Ureter (tissue), 1 donor: ENCODE measurements at regions not wholly inside any gene's neighbourhood (a gene's known extent, or its start where the extent isn't known, plus 50 kb on each side); places are given as distances from the start of the nearest gene placed in this dataset.

Experiments used
- DNase-seq: peaks from one replicate; pipeline ENCODE4 v3.0.0-alpha.2; 2020; ENCODE audit warnings: low spot score
- donor health status: DM: yes; HTN: yes; CAD: no.

DNA sequence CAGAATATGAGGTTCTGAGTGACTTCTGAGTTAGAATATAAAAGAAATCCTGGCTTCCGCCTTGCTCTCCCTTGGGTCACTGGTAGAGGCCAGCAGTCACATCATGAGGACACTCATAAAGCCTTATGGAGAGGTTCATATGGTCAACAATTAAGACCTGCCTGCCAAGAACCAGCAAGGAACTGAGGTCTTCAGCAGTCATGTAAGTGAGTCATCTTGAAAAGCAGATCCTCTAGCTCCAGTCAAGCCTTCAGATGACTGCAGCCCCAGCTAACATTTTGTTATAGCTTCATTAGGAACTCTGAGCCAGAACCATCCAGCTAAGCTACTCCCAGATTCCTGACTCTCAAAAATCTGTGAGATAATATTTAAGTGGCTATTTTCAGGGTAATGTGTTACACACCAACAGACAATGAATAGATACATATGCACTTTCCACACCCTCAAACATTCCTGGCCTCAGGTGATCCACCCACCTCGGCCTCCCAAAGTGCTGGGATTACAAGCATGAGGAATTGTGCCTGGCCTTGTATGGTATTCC is 447.2 kb downstream of the SHQ1 start:
- no peak for DNase-seq

DNA sequence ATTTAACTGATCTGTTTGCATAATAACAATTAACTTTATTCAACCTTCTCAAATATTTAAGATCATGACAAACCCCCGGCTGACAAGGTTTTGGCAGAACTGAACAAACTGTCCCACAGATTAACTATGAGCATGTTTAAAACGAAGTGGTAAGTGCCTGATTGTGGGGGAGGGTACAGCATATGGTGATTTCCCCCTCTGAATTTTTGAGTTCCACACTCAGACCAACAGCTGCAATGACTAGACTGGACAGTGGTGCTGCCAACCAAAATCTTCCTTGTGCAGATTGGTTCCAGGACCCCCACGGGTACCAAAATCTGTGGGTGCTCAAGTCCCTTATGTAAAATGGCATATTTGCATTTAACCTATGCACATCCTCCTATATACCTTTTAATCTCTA is 449.5 kb downstream of the SHQ1 start:
- no peak for DNase-seq

DNA sequence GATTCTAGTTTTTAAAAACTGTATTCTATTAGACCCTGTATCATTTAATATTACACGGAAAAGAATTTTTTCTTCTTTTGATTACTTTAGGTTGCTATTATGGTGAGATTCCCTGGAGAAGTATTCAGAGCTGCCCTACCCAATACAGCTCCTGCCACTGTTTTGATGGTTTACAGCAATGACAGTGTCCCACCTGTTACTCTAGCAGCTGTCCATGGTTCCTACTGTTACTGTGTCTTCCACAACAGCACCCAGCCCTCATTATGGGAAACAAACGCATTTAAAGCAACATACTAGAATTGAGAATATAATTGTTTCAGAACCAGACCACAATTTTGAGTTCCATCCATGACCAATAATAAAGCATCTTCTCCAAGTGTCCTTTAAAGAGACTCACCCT is 450.7 kb downstream of the SHQ1 start:
- no peak for DNase-seq

DNA sequence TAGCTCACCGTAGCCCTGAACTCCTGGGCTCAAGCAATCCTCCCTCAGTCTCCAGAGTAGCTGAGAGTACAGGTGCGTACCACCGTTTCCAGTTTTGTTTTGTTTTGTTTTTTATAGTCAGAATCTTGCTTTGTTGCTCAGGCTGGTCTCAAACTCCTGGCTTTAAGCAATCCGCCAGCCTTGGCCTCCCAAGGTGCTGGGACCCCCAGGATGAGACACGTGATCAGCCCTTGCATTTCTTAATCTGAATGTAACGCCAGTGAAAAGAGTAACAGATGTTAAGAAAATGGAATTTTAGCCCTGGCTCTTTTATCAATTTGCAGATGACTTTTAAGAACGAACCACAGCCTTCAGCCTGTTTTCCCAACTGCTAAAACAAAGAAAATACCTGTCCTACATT is 451.3 kb downstream of the SHQ1 start:
- no peak for DNase-seq

DNA sequence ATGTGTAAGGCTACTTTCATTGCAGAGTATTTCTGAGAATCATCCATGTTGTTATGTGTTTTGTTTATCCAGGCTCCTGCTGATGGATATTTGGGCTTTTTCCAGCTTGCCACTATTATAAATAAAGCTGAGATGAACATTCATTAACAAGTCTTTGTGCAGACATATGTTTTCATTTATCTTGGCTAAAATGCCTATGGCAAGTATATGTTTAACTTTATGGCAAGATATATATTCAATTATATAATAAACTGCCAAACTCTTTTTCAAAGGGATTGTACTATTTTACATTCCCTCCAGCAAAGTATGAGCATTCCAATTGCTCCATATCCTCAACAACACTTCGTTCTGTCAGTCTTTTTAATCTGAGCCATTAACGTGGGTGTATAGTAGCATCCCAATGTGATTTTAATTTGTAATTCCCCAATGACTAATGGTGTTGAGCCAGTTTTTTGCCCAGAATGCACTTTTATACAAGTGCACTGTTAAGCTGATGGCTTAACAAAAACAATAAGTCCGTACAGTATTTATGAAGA is 452.4 kb downstream of the SHQ1 start:
- no peak for DNase-seq

DNA sequence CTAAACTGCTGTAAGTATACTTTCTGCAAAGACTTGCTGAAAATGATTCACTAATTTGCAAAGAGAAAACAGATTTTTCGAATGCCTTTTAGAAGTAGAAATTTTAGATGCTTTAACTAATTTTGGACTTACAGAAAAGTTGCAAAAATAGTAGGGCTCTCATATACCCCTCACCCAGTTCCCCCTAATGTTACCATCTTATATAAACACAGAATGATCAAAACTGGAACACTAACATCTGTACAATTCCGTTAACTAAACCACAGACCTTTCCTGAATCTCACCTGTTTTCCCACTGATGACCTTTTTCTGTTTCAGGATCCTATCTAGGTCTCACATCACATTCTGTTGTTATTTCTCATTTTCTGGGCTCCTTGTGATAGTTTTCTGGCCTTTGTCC is 454.8 kb downstream of the SHQ1 start:
- DNase-seq = no peak

DNA sequence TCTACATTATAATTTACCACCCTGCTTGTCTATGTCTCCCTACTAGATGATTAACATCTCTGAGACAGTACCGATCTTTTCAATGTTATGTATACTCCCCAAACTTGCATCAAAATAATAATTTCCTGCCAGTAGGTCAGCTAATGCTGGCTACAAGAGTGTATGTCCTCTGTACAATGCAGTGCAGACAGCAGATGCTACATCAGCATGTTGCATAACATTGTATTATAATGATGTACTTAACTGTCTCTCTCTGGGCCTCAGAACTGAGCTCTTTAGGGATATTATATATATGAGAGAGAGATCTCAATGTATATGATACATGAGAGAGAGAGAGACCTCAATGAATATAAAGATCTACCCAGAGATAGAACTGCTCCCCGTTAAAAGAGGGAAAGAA is 456.6 kb downstream of the SHQ1 start:
- DNase-seq = no peak

DNA sequence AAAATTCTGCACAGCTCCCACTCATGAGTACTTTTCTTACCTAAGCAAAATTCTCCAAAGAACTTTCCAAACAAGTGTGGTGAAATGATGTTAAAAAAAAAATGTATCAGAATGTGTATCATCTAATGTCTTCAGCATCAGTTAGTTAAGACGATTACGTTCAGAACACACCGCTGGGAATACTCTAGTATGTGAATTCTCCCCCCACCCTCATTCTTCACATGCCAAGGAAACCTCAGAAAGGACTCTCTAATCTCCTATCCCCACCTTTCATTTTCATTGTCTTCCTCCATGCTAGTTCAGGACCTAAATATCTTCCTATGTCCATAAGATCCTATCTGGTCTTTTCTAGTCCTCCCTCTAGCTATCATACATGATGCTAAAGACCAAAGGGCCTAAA is 457.4 kb downstream of the SHQ1 start:
- no peak for DNase-seq

DNA sequence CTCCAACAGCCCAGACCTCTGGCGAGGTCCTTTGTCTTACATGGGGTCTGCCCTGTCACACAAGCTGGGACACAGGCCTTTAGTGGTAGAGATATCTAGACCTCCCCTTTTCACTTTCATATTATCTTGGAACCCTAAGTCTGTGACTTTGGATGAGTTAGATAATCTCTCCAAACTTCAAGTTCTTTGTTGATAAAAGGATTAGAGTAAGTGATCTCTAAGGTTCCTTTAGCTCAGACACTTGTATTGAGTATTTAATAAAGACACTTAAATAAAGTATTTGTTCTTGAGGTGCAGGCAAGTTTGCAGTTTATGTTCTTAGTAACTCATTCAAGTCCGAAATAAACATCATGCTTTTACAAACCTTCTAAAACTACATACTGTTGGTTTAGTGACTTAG is 459.6 kb downstream of the SHQ1 start:
- no peak for DNase-seq

DNA sequence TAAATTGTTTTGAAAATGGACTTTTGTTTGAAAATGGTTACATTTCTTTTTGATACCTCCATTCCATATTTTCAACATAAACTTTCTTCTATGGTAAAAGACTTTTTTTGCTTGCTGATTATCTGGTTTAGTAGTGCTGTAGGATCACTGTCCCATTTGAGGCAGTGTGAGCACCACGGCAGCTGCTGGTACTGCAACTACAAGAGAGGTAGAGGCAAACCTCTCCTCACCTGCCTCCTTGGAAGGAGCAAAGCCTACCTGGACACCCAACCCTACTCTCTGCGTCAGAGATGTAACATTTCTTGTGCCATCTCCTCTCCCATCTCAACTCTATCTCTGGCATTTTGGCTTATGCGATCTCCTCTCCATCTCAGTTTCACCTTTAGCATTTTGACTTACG is 460.1 kb downstream of the SHQ1 start:
- no peak for DNase-seq

DNA sequence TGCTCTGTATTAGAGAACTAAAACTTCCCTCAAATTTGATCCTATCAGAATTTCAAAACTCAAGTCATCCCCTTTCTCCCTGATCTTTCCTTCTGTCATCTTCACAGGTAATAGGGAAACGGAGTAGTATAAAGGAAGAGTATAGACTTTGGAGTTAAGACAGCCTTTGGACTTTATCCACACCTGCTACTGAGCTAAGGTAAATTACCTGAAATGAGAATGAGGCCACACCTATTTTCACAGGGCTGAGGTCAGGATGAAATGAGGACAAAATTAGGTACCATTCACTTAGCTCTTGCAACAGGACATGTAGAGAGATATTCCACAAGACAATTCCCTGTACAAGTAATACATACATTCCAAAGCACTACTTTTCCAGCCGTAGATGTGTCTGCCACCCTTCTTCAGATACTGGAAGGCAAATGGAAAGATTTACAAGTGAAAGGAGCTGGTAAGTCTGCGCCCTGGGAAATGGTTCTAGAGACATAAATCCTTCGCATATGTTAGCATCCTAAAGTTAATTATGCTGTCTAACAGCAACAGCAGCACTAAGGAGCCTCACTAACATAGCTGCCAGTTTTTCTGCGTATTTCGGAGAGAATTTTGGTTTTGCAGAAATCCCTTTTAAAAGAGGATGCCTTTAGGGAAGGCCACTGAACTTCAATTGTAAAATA is 461.8 kb downstream of the SHQ1 start:
- DNase-seq = no peak

DNA sequence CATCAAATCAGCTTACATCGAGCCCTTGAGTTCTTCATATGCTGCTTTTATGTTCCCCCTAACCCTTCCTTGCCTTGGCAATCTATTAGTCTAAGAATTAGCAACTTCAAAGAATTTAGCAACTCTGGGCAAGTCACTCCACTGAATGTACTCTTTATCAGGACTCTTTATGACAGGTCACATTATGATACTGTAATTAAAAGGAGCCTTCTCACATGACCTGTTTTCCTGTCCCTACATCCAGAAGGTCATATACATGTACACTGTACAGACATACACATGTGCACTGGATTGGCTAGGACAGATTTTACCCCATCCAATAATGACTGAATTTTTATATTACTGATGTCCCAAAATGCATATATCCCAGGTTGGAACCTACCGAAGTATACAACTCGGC is 463.1 kb downstream of the SHQ1 start:
- no peak for DNase-seq

DNA sequence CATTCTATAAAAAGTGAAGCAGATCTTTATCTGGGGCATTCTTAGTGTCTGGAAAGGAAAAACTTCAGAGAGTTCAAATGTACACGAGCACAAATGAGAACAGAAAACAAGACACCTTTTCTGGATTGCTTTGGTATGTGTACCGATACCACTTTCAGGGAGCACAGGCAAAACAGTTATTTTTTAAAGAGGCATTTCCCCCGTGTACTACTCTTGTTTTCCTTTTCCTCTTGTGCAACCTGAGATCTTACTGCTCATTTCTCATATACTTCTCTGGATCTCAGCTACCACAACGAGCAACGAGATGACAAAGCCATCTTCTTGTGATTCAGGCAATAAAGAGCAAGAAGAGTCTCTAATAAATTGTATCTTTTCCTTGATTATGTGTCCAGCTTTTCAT is 463.6 kb downstream of the SHQ1 start:
- DNase-seq = no peak

DNA sequence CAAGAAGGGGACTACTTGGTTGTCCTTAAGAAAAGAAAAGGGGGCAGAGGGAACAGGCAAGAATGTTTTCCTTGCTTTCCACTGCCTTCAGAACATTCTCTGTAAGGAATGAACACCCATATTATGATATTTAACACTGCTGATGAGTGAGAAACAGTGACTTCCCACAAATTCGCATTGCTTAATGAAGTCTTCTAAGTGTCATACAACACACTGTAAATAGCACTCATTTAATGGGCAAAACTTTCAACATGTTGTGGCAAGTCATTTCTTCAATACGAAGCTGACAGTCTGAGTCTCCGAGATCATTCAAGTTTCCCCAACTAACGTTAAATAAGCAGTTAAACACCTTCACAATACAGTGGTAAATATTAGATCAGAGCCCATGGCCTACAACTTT is 464.4 kb downstream of the SHQ1 start:
- DNase-seq = no peak

DNA sequence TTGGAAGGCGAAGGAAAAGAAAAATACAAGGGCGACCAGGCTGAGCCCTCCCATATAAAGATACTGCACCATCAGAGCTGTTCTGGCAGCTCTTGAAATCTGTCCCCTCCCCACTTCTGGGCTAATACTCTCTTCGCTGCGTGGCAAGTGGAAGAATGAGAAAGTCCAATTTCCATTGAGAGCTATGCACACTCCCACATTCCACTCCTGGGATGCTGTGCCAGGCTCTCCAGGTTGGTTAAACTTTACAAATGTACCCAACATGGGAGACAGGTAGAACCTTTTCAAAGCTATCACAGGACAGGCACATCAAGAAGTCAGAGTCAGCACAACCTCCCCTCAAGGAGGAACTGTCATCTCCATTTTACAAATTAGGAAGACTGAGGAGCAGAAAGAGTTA is 465.0 kb downstream of the SHQ1 start:
- DNase-seq = no peak

DNA sequence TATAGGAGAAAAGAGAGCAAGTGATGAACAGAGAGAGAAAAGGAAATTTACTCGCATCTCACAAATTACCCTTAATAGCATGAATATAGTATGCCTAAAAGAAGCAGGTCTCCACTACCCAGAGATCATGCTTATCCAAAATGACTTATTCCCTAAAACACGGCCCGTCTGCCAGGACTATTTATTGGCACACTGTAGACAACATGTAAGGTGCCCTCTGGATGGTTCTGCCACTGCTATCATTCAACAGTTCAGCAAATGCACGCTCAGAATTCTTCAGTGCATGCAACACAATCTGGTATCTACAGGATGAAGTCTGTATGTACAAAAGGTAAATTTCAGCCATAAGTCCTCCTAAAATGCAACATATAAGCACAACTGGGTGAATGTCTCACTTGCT is 465.8 kb downstream of the SHQ1 start:
- DNase-seq = no peak

DNA sequence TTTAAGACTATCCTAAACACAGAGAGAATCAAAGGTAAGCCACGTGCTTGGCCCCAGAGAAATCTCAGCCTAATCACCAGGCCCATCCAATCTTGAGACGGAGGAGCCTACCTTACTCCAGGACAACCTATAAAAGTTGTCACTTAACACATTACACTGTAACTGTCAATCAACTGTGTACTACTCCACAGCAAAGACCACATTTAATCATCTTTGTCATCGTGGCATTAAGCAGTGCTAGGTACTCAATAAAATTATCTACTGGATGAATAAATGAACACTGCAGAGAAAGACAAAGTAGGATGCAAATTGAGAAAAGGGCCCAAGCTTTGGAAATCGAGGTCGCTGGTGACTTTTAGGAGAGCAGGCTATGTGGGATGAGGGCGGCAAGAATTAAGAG is 466.7 kb downstream of the SHQ1 start:
- no peak for DNase-seq

DNA sequence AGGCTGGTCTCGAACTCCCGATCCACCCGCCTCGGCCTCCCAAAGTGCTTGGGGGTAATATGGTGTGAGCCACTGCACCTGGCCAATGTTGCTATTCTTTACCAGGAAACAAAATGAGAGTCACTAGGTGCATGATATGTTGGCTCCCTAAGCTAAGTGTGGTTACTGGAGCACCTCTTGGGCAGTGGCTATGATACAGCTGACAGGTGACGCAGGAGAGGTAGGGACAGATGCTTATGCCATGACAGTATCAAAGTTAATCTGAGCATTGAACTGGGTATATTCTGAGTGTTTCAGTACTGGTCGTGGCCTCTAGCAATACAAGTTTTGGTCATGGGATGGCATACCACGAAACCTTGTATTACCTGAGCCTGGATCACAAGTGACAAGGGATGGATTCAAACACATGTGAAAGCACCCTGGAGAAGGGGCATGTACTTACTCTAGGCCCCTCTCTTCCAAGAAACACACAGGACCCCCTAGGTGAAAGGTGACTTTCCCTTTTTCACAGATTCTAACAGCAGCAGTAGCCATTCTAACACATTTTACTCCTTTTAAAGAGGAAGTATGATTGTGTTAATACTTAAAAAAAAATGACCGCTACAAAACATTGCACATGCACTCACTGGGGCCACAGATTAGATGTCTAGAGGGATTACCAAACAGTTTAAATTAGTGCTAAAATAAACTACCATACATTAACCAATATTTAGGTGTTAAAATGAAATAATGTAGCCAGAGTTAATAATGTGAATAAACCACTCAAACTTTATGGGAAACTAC is 467.3 kb downstream of the SHQ1 start:
- no peak for DNase-seq

DNA sequence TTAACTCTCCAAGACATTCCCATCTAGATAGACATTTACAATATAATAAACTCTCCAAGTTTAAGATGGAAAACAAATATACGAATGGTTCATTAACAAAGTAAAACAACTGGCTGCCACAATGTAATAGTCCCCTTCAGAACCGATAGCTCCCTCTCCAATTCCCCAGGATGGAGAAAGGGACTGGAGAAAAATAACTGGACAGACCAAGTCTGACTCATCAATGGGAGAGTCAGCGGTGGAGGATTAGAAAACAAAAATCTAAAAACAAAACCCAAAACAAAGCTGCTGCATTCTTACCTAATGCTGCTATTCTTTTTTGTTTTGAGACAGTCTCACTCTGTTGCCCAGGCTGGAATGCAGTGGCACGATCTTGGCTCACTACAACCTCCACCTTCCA is 468.1 kb downstream of the SHQ1 start:
- no peak for DNase-seq

DNA sequence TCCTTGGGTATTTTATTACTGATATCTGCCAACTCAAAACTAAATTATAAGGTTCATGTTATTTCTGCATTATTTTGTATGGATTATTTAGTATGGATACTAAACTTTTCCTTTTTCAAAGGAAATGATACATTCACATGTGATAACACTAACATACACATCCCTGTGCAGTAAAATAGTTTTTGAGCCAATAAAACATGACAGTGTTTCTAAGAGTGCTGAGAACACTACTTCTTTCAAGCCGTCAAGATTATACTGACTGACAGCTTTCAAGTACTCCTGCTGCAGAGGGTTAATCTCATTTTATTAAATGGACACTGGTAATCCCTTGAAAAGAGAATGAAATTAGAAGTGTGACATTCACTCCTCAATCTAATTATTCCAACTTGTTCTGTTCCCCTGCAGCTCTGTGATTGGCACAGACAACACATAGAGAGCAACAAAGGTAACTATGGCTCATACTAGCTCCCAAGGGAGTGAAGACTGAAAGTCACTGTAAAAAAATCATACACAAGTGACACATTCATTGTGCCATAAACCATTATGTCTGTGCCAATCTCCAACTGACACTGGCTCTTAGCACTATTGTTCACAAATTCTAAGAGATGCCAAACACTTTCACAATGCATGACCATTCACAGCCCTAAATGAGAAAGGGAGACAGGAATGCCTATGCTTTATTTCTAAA is 468.6 kb downstream of the SHQ1 start:
- no peak for DNase-seq

DNA sequence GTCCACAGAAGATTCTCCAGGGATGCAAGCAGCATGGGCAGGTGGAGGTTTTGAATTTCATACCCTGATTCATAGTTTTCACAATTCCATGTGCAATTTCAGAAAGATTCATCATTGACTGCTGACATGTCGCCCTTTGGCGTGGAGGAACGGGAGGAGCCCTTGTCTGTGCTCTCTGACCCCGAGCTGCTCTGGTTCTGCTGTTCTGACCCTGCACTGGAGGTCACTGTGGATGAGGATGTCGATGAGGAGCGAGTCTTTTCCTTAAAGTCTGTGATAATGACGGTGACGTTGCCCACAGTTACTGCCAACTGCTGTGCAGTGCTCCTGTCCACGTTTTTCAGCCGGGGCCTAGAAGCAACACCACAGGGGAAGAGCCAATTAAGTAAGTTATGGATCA is 470.0 kb downstream of the SHQ1 start:
- DNase-seq = no peak

DNA sequence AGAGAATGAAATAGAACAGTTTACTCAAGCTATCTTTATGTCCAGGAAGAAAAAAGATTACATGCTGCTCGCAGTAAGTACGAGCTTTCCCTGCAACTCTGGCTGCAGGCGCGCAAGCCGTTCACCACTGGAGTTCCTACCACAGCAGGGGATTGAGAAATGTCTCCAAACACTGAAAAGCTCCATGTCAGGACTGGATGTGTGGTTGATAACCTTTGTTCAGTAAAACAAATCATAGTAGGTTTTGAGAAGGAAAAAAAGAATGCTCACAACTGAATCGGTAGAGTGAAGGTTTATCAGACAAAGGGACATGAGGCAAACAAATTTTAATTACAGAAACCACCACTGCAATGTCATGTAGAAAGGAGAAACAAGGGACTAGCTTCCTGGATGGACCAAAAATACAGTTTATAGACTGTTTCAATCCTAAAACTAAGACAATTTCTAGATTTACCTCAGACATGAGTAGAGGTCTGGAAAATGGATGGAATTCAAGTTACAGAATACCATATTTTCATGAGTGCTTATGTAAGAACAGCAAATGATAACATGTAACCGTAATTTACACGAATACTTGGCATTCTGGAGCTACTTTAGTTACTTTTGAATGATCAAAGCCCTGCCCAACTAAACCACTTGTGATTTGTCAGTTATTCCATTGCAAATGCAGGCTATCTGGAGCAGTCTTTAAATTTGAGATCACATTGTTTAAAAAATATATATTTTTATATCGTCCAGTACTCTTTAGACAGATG is 471.1 kb downstream of the SHQ1 start:
- DNase-seq = no peak
